ENCODE measurements at regions not wholly inside any gene's neighbourhood (a gene's known extent, or its start where the extent isn't known, plus 50 kb on each side); places are given as distances from the start of the nearest gene placed in this dataset.

DNA sequence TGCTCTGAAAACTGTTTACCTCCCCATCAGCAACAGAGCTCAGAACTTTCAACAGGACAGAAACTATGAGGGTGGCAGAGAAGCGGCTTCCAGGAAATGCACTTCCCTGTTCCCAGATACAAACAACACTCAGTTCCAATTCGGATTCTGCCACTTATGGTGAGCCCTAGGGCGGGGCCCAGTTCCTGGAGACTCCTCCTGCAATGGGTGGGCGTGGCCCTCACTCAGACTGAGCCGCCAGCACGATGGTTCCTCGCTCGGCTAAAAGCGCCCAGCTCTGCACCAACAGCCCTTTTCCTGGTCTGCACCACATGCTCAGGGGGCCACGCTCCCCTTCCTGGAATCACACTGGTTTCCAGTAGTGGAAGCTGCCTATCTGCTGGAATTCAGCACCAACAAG, 314.1 kb downstream of the CTTN start:
- DNase-seq, result no peak

- no peak for DNase-seq
Measured at GRCh38 chr11:70713086-70713835, 314.9 kb downstream of the CTTN start.

DNA sequence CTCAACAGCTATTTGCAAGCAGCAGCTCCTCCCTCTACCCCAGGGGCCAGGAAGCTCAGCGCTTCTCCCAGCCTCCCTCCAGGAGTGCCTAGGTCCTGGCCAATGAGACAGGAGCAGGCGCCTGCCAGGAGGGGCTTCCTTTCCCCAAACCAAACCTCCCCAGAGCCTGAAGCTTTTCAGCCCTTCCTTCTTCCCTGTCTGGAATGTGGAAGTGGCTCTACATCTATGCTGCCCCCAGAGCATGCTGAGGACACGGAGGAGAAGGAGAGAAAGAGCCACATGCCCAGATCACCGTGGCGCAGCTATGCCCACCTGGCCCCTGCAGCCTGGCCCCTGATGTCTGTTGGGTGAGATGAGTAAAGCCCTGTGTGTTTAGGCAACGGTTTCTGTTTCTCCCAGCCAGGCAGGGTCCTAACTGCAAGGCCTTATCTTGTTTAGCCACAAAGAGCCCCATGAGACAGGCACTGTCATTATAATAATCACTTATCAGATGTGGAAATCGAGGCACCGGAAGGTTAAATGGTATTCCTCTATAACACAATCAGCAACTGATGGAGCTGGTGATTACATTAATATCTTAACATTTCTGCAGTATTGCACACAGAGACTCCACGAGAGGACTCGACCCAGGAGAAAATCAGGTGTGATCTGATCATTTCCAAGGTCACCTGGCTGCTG, 315.8 kb downstream of the CTTN start:
- no peak for DNase-seq

GRCh38 chr11:70715166-70715951, 317.0 kb downstream of the CTTN start:
- no peak for DNase-seq

DNA sequence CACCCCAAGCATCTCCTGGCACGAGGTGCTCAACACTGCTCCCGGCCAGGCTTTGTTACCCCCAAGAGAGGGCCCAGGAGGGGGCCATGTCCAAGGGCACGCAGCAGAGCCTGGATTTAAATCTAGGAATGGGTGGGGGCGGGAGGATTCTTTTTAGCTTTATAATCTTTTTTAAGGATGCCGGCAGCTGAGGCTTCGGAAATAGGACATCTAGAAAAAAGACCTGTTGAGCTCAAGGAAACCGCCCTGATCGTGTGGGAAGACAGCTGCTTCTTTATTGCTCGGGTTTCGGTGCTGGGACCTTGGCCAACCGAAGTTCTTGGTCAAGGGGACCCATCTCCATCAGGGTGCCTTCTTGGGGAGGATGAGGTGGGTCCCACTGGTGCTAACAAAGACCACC, 317.9 kb downstream of the CTTN start:
- DNase-seq, result no peak

GRCh38 chr11:70716986-70717775, 318.9 kb downstream of the CTTN start:
- no peak for DNase-seq

DNA sequence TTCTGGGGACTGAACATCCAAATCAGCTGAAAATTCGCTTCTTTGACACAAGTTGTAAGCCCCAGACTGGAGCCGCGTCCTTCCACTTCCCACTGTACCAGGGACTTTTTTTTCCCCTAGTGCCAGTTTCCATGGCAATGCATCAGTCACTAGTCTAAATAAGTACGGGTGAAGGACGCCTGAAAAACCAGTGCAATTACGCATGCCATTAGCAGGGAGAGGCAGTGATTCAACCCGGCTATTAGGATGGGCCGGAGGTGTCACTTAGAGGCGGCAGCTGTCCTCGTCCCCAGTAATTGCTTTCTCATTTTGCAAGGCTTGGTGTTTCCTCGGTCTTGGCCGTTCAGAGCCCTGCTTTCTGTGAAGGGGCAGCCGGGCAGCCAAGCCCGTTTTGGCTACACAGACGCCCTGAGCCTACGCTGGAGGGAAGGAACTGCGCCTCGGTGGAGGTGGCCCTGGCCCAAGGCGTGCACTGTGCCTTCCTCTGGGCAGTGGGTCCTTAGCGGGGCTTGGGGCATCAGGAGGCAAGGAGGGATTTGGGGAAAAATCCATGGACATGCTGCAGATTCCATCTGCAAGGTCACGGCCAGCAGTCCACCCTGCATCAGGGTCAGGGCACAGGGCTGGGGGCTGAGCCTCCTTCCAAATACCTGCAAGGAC, 319.7 kb downstream of the CTTN start:
- no peak for DNase-seq

GRCh38 chr11:70719516-70719915, 321.2 kb downstream of the CTTN start:
- no peak for DNase-seq

- DNase-seq, result no peak
Measured at GRCh38 chr11:70720281-70720680, 322.0 kb downstream of the CTTN start.

- no peak for DNase-seq
Measured at GRCh38 chr11:70721006-70721405, 322.7 kb downstream of the CTTN start.

- DNase-seq, result no peak
Measured at GRCh38 chr11:70725278-70725677, 326.9 kb downstream of the CTTN start.

DNA sequence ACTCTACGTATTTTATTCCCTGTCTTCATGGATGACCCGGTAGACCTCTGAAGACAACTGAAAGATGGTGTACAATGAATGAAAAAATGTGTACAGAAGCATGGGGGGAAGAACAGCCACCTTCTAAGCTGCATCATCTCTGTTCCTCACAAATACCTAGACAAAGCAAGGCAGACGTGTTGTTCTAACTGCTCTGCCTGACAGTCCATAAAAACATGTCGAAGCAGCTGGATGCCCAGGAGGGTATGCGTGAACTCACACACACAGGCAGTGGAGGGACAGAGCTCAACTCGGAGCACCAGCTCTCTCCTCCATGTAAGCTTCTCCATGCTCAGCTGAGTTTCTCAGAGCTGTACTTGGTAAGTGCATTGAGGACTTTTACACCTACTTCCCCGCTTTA, 327.4 kb downstream of the CTTN start:
- no peak for DNase-seq

GRCh38 chr11:70727021-70727420, 328.7 kb downstream of the CTTN start:
- no peak for DNase-seq

DNA sequence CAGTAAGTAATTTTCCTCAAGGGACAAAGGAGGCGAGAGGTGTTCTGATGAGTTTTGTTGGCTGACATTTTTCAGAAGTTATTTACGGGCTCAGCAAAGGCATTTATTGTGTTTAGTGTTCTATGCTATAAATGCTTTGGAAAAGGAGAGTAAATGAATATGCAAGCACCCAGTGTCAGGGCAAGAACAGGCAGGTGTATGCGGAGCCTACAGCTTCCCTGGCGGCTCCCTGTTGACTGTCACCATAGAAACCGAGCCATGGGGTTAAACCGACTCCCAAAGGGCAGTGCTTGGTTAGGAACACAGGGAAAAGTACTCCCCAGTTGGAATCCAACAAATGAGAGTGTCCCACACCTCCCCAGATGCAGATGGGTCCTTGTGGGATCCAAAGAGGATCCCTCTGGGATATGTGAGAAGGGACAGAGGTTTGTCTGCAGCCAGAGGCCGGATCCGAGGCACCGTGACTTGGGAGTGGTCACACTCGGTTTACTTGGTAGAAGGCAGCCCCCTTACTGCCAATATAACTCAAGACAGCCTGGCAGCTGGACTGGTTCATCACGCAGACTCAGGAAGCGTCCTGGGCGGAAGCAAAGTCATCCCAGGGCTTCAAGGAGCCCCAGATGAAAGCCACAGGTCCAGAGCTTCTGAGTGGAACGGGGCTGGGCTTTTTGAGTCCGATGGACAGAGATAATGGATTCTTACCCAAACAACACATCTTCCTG, 329.7 kb downstream of the CTTN start:
- DNase-seq, result no peak

DNA sequence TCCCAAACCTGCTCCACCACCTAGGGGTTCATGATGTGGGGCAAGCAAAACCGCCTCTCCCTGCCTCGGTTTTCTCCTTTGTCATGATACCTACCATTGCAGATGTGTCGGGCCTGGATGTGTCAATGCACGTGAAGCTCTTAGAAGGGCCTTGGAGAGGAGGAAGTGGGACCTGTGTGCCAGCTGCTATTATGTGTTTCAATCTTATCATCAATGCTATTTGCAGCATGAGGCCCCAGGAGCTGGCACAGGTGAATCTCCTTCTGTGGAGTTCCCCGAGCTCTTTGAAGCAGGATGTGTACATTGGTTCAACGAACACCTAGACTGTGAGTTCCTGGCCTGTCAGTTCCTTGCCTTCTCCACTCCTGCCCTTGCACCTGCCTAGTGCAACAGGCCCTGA, 331.6 kb downstream of the CTTN start:
- DNase-seq, result no peak

DNA sequence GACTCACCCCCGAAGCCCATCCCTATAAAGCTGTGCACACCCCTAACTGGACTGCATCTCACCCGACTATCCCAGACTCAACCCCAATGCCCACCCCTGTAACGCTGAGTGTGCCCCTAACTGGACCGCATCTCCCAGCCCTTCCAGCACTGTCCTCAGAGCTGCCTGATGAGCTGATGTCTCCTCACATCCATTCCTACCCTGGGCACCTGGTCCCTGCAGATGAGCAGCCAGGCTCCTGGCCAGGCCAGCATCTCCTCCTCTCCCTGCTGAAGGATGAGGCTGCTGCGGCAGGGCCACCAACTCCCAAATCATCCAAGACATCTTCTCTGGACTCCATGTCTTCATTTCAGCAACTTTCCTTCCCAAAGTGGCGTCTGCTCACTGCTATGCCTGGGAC, 332.1 kb downstream of the CTTN start:
- no peak for DNase-seq

DNA sequence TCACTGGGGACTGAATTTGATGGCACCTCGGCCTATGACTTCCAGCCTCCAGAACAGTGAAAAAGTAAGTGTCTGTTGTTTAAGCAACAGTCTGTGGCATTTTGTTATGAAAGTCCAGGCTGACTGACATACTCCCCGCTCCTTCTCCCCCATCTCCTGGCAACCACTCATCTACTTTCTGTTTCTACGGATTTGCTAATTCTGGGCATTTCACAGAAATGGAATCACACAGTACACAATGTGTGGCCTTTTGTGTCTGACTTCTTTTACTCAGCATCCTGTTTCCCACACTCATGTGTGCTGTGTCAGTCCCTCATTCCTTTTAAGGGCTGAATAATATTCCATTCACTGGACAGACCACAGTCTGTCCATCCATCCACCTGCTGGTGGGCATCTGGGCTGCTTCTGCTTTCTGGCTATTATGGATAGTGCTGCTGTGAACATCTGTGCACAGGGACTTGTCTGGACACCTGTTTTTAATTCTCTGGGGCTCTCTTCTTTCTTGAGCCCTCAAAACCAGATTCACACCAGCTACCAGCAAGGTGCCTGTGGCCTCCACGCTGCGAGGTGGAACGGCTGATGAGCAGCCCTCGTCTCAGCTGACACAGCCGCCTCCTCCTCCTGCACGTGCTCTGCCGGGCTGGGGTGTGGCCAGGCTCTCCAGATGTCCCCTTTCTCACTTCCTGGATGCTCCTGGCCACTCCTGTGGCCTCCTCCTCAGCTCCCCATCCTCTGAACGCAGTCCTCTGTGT, 333.1 kb downstream of the CTTN start:
- DNase-seq, result no peak

DNA sequence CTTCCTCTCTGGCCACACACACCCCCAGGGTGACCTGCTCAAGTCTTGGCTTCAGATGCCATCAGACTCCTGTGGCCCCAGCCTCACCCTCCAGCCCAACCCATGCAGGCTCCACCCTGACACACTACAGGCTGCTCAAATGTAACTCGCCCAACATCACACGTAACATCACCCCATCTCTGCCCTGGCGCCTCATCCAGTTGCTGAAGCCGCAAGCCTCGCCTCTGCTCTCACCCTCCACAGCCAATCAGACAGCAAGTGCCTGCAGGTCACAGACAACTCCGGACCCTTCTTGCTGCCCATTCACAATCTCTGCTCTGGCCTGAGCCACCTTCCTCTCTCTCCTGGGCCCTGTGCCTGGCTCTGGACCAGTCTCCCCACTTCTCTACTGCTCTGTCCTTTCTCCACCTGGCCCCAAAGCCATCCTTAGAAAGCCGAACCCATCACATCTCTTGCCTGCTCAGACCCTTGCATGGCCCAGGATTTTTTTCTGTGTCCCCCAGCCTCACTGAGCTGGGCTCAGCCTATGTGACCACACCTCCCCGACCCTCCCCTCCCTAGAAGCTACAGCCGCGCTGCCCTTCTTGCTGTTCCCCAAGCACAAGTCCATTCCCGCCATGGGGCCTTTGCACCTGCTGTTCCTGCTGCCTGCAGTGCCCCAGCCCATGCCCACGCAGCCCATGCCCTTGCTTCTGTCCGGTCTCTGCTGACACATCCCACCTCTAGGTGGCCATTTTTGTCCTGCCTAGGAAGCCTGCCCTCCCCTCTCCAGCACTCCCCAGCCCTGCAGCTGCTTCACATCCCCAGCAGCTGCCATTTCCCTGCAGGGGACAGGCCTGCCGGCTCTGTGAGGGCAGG, 333.9 kb downstream of the CTTN start:
- DNase-seq, result no peak

- DNase-seq, result no peak
Measured at GRCh38 chr11:70732881-70733196, 334.5 kb downstream of the CTTN start.

Measured in CD4-positive, alpha-beta T cell treated with Interferon alpha-2 for 1 hour (primary cell).